MM.1S (cell line): ENCODE measurements at regions not wholly inside any gene's neighbourhood (a gene's known extent, or its start where the extent isn't known, plus 50 kb on each side); places are given as distances from the start of the nearest gene placed in this dataset.
"Not testable (repeated sequence)": the region's sequence is repeated elsewhere in the genome, so short reads cannot be mapped to it uniquely, and the experiment has no call there.

Source experiments
- DNase-seq: peaks from one replicate; pipeline ENCODE4 v3.0.0-alpha.2; 2015
- H2AFZ ChIP-seq: fragments of 300-600 bp; sonication (generic); 2 replicates; pipeline ENCODE4 v1.6.0; 2016; ENCODE audit warnings: antibody characterized with exemption, low read length
- H3F3A ChIP-seq: fragments of 300-600 bp; sonication (generic); 2 replicates; pipeline ENCODE4 v1.6.1; 2016; ENCODE audit warnings: mild to moderate bottlenecking, antibody characterized with exemption, low read length, moderate library complexity, mixed read lengths; ENCODE audit not compliant: insufficient read depth
- H3K27ac ChIP-seq: fragments of 300-600 bp; sonication (generic); 2 replicates; pipeline ENCODE4 v1.5.1; 2016; ENCODE audit warnings: mild to moderate bottlenecking, low read length
- H3K27me3 ChIP-seq: fragments of 300-600 bp; sonication (generic); replicated peaks from 2 replicates; pipeline ENCODE4 v1.6.0; 2016; ENCODE audit warnings: low read length; ENCODE audit not compliant: insufficient read depth
- H3K36me3 ChIP-seq: fragments of 300-600 bp; sonication (generic); replicated peaks from 2 replicates; pipeline ENCODE4 v1.6.1; 2016; ENCODE audit warnings: mild to moderate bottlenecking, low read length, mixed read lengths; ENCODE audit not compliant: insufficient read depth
- H3K4me1 ChIP-seq: fragments of 300-600 bp; sonication (generic); 2 replicates; pipeline ENCODE4 v1.6.1; 2016; ENCODE audit warnings: low read length, mixed read lengths
- H3K4me2 ChIP-seq: fragments of 300-600 bp; sonication (generic); 2 replicates; pipeline ENCODE4 v1.6.0; 2016; ENCODE audit warnings: low read depth, low read length
- H3K4me3 ChIP-seq: fragments of 300-600 bp; sonication (generic); 2 replicates; pipeline ENCODE4 v1.5.1; 2016; ENCODE audit warnings: low read length, mixed read lengths
- H3K79me2 ChIP-seq: fragments of 300-600 bp; sonication (generic); 2 replicates; pipeline ENCODE4 v1.6.1; 2016; ENCODE audit warnings: mixed run types, low read length, mixed read lengths
- H3K9ac ChIP-seq: fragments of 300-600 bp; sonication (generic); 2 replicates; pipeline ENCODE4 v1.6.1; 2016; ENCODE audit warnings: low read length, mixed read lengths
- H3K9me2 ChIP-seq: fragments of 300-600 bp; sonication (generic); replicated peaks from 2 replicates; pipeline ENCODE4 v1.6.1; 2016; ENCODE audit warnings: mild to moderate bottlenecking, low read length, mixed read lengths; ENCODE audit not compliant: insufficient read depth
- H3K9me3 ChIP-seq: fragments of 300-600 bp; sonication (generic); replicated peaks from 2 replicates; pipeline ENCODE4 v1.6.1; 2016; ENCODE audit warnings: mild to moderate bottlenecking, low read length, mixed read lengths; ENCODE audit not compliant: insufficient read depth
- H4K20me1 ChIP-seq: fragments of 300-600 bp; sonication (generic); 2 replicates; pipeline ENCODE4 v1.6.1; 2016; ENCODE audit warnings: mild to moderate bottlenecking, low read length, moderate library complexity, mixed read lengths; ENCODE audit not compliant: insufficient read depth
- CTCF ChIP-seq: fragments of 300-600 bp; sonication (generic); IDR thresholded peaks from 2 replicates; pipeline ENCODE4 v1.5.1; 2016; ENCODE audit warnings: antibody characterized with exemption, low read length, mixed read lengths
- EZH2 ChIP-seq: fragments of 300-600 bp; sonication (generic); optimal IDR thresholded peaks from 2 replicates; pipeline ENCODE3; 2017; ENCODE audit warnings: low read depth, mild to moderate bottlenecking, antibody characterized with exemption, low read length, mixed read lengths
- EZH2phosphoT487 ChIP-seq: fragments of 300-600 bp; sonication (generic); IDR thresholded peaks from 2 replicates; pipeline ENCODE4 v1.6.1; 2018; ENCODE audit warnings: antibody characterized with exemption, low read length

GRCh38 chr13:99093997-99094396 lies 106.7 kb upstream of the UBAC2 start:
- Histone ChIP-seq H3K79me2 (no peaks in the 10 kb centered on the region), H3K36me3 (no peaks in the 10 kb centered on the region), H3K9ac (no peak overlapping the region), H3K9me2 (no peaks in the 10 kb centered on the region), H3K4me3 (no peak overlapping the region), H3F3A (no peaks in the 10 kb centered on the region), H3K4me1 (no peaks in the 10 kb centered on the region), H2AFZ (no peak overlapping the region), H3K27me3 (no peaks in the 10 kb centered on the region), H3K27ac (no peak overlapping the region), H3K9me3 (no peaks in the 10 kb centered on the region), H4K20me1 (no peaks in the 10 kb centered on the region), H3K4me2 (no peak overlapping the region)
- no peak for DNase-seq
- no peak for TF ChIP-seq EZH2
- no peak for TF ChIP-seq CTCF
- no peak for TF ChIP-seq EZH2phosphoT487

- H2AFZ ChIP-seq, H3K79me2 ChIP-seq, H3K36me3 ChIP-seq, H3K4me2 ChIP-seq, H4K20me1 ChIP-seq, H3K4me1 ChIP-seq, H3K9me3 ChIP-seq, H3K9me2 ChIP-seq, H3K9ac ChIP-seq, H3K4me3 ChIP-seq, H3K27me3 ChIP-seq, H3K27ac ChIP-seq, DNase-seq, H3F3A ChIP-seq: not testable (repeated sequence)
Measured at GRCh38 chr13:99101831-99102230, 98.8 kb upstream of the UBAC2 start.

- no peaks in the 10 kb centered on the region for H3K27me3 ChIP-seq
- no peaks in the 10 kb centered on the region for H3F3A ChIP-seq
- no peaks in the 10 kb centered on the region for H3K36me3 ChIP-seq
- no peaks in the 10 kb centered on the region for H4K20me1 ChIP-seq
- H3K9me3 ChIP-seq = no peaks in the 10 kb centered on the region
- no peak overlapping the region for H2AFZ ChIP-seq
- no peak overlapping the region for H3K4me3 ChIP-seq
- no peak for DNase-seq
- H3K79me2 ChIP-seq = no peaks in the 10 kb centered on the region
- no peak for TF ChIP-seq EZH2phosphoT487
- no peak for TF ChIP-seq CTCF
- no peak for TF ChIP-seq EZH2
- no peaks in the 10 kb centered on the region for H3K9me2 ChIP-seq
- H3K9ac ChIP-seq = no peak overlapping the region
- H3K27ac ChIP-seq = no peak overlapping the region
- H3K4me1 ChIP-seq = no peaks in the 10 kb centered on the region
- no peak overlapping the region for H3K4me2 ChIP-seq
Measured at GRCh38 chr13:99103536-99103935, 97.1 kb upstream of the UBAC2 start.

- Histone ChIP-seq H3K4me2 (no peak overlapping the region), H3F3A (no peaks in the 10 kb centered on the region), H3K27ac (no peak overlapping the region), H3K27me3 (no peaks in the 10 kb centered on the region), H2AFZ (no peak overlapping the region), H3K4me1 (no peaks in the 10 kb centered on the region), H3K9me3 (no peaks in the 10 kb centered on the region), H3K9me2 (no peaks in the 10 kb centered on the region), H4K20me1 (no peaks in the 10 kb centered on the region), H3K36me3 (no peaks in the 10 kb centered on the region), H3K4me3 (no peak overlapping the region), H3K9ac (no peak overlapping the region), H3K79me2 (no peaks in the 10 kb centered on the region)
- DNase-seq = no peak
- TF ChIP-seq CTCF = no peak
- no peak for TF ChIP-seq EZH2phosphoT487
- no peak for TF ChIP-seq EZH2
Measured at GRCh38 chr13:99104396-99104795, 96.3 kb upstream of the UBAC2 start.
